IMR-90 (cell line): ENCODE measurements at regions not wholly inside any gene's neighbourhood (a gene's known extent, or its start where the extent isn't known, plus 50 kb on each side); places are given as distances from the start of the nearest gene placed in this dataset.

Experiments used
- ATAC-seq: fragments of 200-7000 bp; cut with Tn5 transposase; 2 replicates; pipeline ENCODE4 v1.9.1; 2020; ENCODE audit warnings: low read depth, mild to moderate bottlenecking, moderate library complexity
- BruUV-seq: library from RNA; stranded (reverse); fragments of 400-500 nt; replicated peaks from 2 replicates; lab custom pipeline; 2021; lab: Mats Ljungman, UMichigan
- CTCF ChIA-PET: fragments of 300-600 bp; formaldehyde crosslinking; extraction: SDS; loops from one replicate; lab custom pipeline; 2021; ENCODE audit warnings: antibody characterized with exemption; lab: Yijun Ruan, JAX
- POLR2A ChIA-PET: fragments of 300-600 bp; sonication (Branson Sonifier 250); formaldehyde crosslinking; loops from one replicate; lab custom pipeline; 2022; ENCODE audit warnings: antibody characterized with exemption; ENCODE audit not compliant: unreplicated experiment; lab: Charles Lee
- DNase-seq: peaks from one replicate; pipeline ENCODE4 v3.0.0; 2013
- H2AFZ ChIP-seq: replicated peaks from 2 replicates; pipeline ENCODE3; 2013; ENCODE audit warnings: low read length, mild to moderate bottlenecking; ENCODE audit not compliant: poor library complexity
- H2AK5ac ChIP-seq: 2 replicates; pipeline ENCODE4 v1.6.1; 2013; ENCODE audit warnings: low read depth, low read length, inconsistent platforms
- H2AK9ac ChIP-seq: replicated peaks from 2 replicates; pipeline ENCODE3; 2013; ENCODE audit warnings: mild to moderate bottlenecking, low read depth, low read length, moderate library complexity; ENCODE audit not compliant: poor library complexity
- H2BK120ac ChIP-seq: 2 replicates; pipeline ENCODE4 v1.6.1; 2013; ENCODE audit warnings: low read depth, low read length, inconsistent platforms
- H2BK15ac ChIP-seq: 3 replicates; pipeline ENCODE4 v1.6.1; 2013; ENCODE audit warnings: low read depth, low read length, inconsistent platforms
- H2BK20ac ChIP-seq: 2 replicates; pipeline ENCODE4 v1.6.1; 2013; ENCODE audit warnings: low read depth, mild to moderate bottlenecking, inconsistent platforms, low read length, moderate library complexity
- H2BK5ac ChIP-seq: 2 replicates; pipeline ENCODE4 v1.6.1; 2013; ENCODE audit warnings: mild to moderate bottlenecking, low read depth, low read length, inconsistent platforms; ENCODE audit not compliant: poor library complexity, severe bottlenecking
- H3K14ac ChIP-seq: replicated peaks from 2 replicates; pipeline ENCODE4 v1.6.1; 2013; ENCODE audit warnings: low read depth, low read length, inconsistent platforms
- H3K18ac ChIP-seq: 2 replicates; pipeline ENCODE4 v1.6.1; 2013; ENCODE audit warnings: low read depth, low read length, control low read depth
- H3K23ac ChIP-seq: 2 replicates; pipeline ENCODE4 v1.6.1; 2013; ENCODE audit warnings: low read depth, low read length, inconsistent platforms
- H3K27ac ChIP-seq: 2 replicates; pipeline ENCODE4 v1.5.1; 2013; ENCODE audit warnings: mild to moderate bottlenecking, control low read depth, low read length; ENCODE audit not compliant: insufficient read depth
- H3K27me3 ChIP-seq: 2 replicates; pipeline ENCODE4 v1.6.1; 2013; ENCODE audit warnings: low read length; ENCODE audit not compliant: control insufficient read depth, insufficient read depth
- H3K36me3 ChIP-seq: 2 replicates; pipeline ENCODE4 v1.6.1; 2013; ENCODE audit warnings: low read length, mixed read lengths; ENCODE audit not compliant: control insufficient read depth, insufficient read depth
- H3K4ac ChIP-seq: 2 replicates; pipeline ENCODE4 v1.6.1; 2013; ENCODE audit warnings: low read depth, low read length, inconsistent platforms
- H3K4me1 ChIP-seq: 2 replicates; pipeline ENCODE4 v1.6.1; 2013; ENCODE audit warnings: low read length, mixed read lengths; ENCODE audit not compliant: control insufficient read depth, insufficient read depth
- H3K4me2 ChIP-seq: 2 replicates; pipeline ENCODE4 v1.6.1; 2013; ENCODE audit warnings: low read depth, mild to moderate bottlenecking, control low read depth, low read length, moderate library complexity
- H3K4me3 ChIP-seq: 2 replicates; pipeline ENCODE4 v1.5.1; 2013; ENCODE audit warnings: low read depth, mild to moderate bottlenecking, control low read depth, low read length, moderate library complexity; ENCODE audit not compliant: insufficient read depth
- H3K56ac ChIP-seq: 2 replicates; pipeline ENCODE4 v1.6.1; 2013; ENCODE audit warnings: low read length, inconsistent platforms; ENCODE audit not compliant: insufficient read depth; ENCODE audit errors: extremely low read depth
- H3K79me1 ChIP-seq, 2 experiments: 2 replicates each; pipeline ENCODE4 v1.6.1; 2013; ENCODE audit warnings: low read length in 2 of 2, inconsistent platforms in 1 of 2, low read depth in 1 of 2
- H3K9ac ChIP-seq: 2 replicates; pipeline ENCODE4 v1.6.1; 2013; ENCODE audit warnings: low read depth, low read length, control low read depth
- H3K9me1 ChIP-seq: 2 replicates; pipeline ENCODE4 v1.6.1; 2013; ENCODE audit warnings: low read length, inconsistent platforms; ENCODE audit not compliant: insufficient read depth
- H3K9me3 ChIP-seq: 2 replicates; pipeline ENCODE4 v1.6.1; 2013; ENCODE audit warnings: low read length; ENCODE audit not compliant: control insufficient read depth, insufficient read depth
- H4K20me1 ChIP-seq: 2 replicates; pipeline ENCODE4 v1.6.1; 2013; ENCODE audit warnings: low read length, inconsistent platforms; ENCODE audit not compliant: insufficient read depth
- H4K5ac ChIP-seq: 2 replicates; pipeline ENCODE4 v1.6.1; 2013; ENCODE audit warnings: mild to moderate bottlenecking, low read depth, low read length, control low read depth
- H4K8ac ChIP-seq, 2 experiments: 2 replicates each; pipeline ENCODE4 v1.6.1; 2013; ENCODE audit warnings: low read depth in 2 of 2, low read length in 2 of 2, control low read depth in 1 of 2, inconsistent platforms in 1 of 2
- H4K91ac ChIP-seq: 2 replicates; pipeline ENCODE4 v1.6.1; 2013; ENCODE audit warnings: low read depth, low read length, inconsistent platforms; ENCODE audit not compliant: insufficient read depth
- CTCF ChIP-seq: conservative IDR thresholded peaks from 2 replicates; pipeline ENCODE4 v1.5.1; 2012; ENCODE audit warnings: mild to moderate bottlenecking, low read depth, low read length, improper control_type of control experiment
- POLR2A ChIP-seq: IDR thresholded peaks from 2 replicates; pipeline ENCODE4 v1.6.1; 2012; ENCODE audit warnings: mild to moderate bottlenecking, low read depth, low read length
- RAD21 ChIP-seq: IDR thresholded peaks from 2 replicates; pipeline ENCODE4 v1.6.1; 2012; ENCODE audit warnings: low read length, improper control_type of control experiment
- WGBS, 2 experiments: methylation state at CpG; one replicate each; pipeline versions ENCODE4 v1.1.5 to v1.1.7; 2013; ENCODE audit warnings: missing lambda C conversion rate in 2 of 2; ENCODE audit not compliant: insufficient read length in 1 of 2; ENCODE audit errors: extremely low coverage in 2 of 2; 5-methylcytosine and 5-hydroxymethylcytosine counted together
- dilution Hi-C: fragments of 300-500 bp; cut with HindIII; formaldehyde crosslinking; loops from one replicate; pipeline ENCODE4 v1.14.3; 2018; ENCODE audit warnings: low sequenced_read_pairs; ENCODE audit not compliant: unreplicated experiment
- in situ Hi-C: fragments of 300-500 bp; cut with MboI; formaldehyde crosslinking; loops from 3 replicates; pipeline ENCODE4 v1.14.3; 2019; ENCODE audit warnings: low sequenced_read_pairs, inconsistent platforms, mixed read lengths
- intact Hi-C: fragments of 100-400 bp; cut with micrococcal nuclease; formaldehyde crosslinking; loops from 2 replicates; pipeline ENCODE4 v1.10.0; 2022

GRCh38 chr1:58035523-58035922, 511.0 kb downstream of the OMA1 start:
- H4K5ac ChIP-seq = no peak overlapping the region
- H2BK15ac ChIP-seq = no peak overlapping the region
- H3K4me3 ChIP-seq = no peak overlapping the region
- H4K91ac ChIP-seq = no peak overlapping the region
- no peak overlapping the region for H3K4ac ChIP-seq
- no peak overlapping the region for H3K14ac ChIP-seq
- dilution Hi-C loops (no loop called here), intact Hi-C loops (no loop called here), in situ Hi-C loops (no loop called here)
- H2AFZ ChIP-seq = no peak overlapping the region
- H2AK9ac ChIP-seq = no peak overlapping the region
- H3K79me1 ChIP-seq = no peaks in the 10 kb centered on the region
- BruUV-seq = no TSS peak
- H2BK120ac ChIP-seq = no peak overlapping the region
- DNase-seq (no peak), ATAC-seq (no peak)
- H3K36me3 ChIP-seq = no peaks in the 10 kb centered on the region
- no peak overlapping the region for H3K18ac ChIP-seq
- no peak overlapping the region for H3K4me2 ChIP-seq
- no peak overlapping the region for H4K8ac ChIP-seq
- H3K56ac ChIP-seq = no peak overlapping the region
- no peak overlapping the region for H2AK5ac ChIP-seq
- H3K27me3 ChIP-seq = no peaks in the 10 kb centered on the region
- WGBS, 2 experiments = no CpG with 5 or more reads among the region's 2 CpGs
- H3K4me1 ChIP-seq = no peaks in the 10 kb centered on the region
- no peaks in the 10 kb centered on the region for H4K20me1 ChIP-seq
- no peak overlapping the region for H2BK5ac ChIP-seq
- CTCF ChIA-PET = no interaction called here
- no peak overlapping the region for H3K23ac ChIP-seq
- POLR2A ChIA-PET = no interaction called here
- H2BK20ac ChIP-seq = no peak overlapping the region
- no peaks in the 10 kb centered on the region for H3K9me3 ChIP-seq
- TF ChIP-seq POLR2A (no peak), CTCF (0 out of 2 replicates have a peak, but pooled peaks have one; percentile 12), RAD21 (0 out of 2 replicates have a peak, but pooled peaks have one; percentile 16)
- no peak overlapping the region for H3K27ac ChIP-seq
- no peaks in the 10 kb centered on the region for H3K9me1 ChIP-seq
- no peak overlapping the region for H3K9ac ChIP-seq
